ENCODE measurements at regions not wholly inside any gene's neighbourhood (a gene's known extent, or its start where the extent isn't known, plus 50 kb on each side); places are given as distances from the start of the nearest gene placed in this dataset.

DNA sequence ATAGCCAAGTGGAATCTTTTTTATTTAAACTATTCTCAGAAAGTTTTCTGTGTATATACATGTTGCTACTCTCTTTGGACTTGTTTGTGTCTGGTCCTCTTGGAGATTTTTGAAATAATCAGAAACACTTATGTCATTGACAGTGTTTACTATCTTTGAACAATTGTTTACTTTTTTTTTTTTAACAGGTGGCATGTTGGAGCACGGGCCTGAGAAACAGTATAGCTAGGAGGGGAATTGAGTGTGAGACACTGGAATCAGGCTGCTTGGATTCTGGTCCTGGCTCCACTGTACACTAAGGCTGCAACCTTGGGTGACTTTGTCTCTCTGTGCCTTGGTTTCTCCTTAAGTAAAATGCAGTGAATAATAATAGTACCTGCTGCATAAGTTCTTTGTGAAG is 279.6 kb downstream of the PRL start:
- TF ChIP-seq, protein P1, sequence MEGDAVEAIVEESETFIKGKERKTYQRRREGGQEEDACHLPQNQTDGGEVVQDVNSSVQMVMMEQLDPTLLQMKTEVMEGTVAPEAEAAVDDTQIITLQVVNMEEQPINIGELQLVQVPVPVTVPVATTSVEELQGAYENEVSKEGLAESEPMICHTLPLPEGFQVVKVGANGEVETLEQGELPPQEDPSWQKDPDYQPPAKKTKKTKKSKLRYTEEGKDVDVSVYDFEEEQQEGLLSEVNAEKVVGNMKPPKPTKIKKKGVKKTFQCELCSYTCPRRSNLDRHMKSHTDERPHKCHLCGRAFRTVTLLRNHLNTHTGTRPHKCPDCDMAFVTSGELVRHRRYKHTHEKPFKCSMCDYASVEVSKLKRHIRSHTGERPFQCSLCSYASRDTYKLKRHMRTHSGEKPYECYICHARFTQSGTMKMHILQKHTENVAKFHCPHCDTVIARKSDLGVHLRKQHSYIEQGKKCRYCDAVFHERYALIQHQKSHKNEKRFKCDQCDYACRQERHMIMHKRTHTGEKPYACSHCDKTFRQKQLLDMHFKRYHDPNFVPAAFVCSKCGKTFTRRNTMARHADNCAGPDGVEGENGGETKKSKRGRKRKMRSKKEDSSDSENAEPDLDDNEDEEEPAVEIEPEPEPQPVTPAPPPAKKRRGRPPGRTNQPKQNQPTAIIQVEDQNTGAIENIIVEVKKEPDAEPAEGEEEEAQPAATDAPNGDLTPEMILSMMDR (IDR thresholded peaks at IDR 0.05): no peak
- TF ChIP-seq EP300 (IDR thresholded peaks at IDR 0.05) (no peak), POLR2A (IDR thresholded peaks at IDR 0.05) (no peak)

All from suprapubic skin (tissue), 3 donors.